ENCODE measurements at regions not wholly inside any gene's neighbourhood (a gene's known extent, or its start where the extent isn't known, plus 50 kb on each side); places are given as distances from the start of the nearest gene placed in this dataset.

DNA sequence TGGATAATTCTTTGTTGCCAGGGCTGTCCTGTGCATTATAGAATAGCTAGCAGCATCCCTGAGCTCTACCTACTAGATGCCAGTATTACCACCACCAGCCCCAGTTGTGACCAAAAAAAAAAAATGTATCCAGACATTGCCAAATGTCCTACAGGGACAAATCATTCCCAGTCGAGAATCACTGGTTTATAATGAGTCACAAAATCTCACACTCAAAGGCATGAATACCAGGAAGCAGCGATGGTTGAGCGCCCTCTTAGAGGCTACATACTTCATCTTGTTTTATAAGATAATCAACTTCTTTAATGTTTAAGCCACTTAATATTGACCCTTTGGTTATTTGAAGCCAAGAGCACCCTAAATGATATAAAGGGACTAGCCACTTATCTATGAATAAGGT, 297.3 kb downstream of the DHX15 start:
- DNase-seq (ENCODE audit: low read depth) = no peak

DNA sequence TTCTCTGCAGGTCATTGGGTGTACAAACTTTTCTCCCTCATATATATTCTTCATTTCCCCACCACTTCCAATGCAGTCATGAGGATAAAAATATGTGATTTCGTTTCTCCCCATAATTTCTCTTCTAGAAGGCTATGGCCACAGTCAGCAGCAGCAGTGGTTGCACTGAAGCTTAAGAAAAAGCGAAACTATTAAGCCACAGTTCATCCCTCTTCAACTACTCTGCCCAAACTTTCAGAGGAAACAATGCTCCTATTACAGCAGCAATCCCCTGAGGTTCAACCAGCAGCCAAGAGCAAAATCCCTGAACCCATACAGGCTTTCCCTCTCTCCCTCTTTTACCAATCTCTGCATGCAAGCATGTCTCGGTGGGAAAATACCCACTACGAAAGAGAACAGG, 298.6 kb downstream of the DHX15 start:
- DNase-seq (ENCODE audit: low read depth) = no peak

DNA sequence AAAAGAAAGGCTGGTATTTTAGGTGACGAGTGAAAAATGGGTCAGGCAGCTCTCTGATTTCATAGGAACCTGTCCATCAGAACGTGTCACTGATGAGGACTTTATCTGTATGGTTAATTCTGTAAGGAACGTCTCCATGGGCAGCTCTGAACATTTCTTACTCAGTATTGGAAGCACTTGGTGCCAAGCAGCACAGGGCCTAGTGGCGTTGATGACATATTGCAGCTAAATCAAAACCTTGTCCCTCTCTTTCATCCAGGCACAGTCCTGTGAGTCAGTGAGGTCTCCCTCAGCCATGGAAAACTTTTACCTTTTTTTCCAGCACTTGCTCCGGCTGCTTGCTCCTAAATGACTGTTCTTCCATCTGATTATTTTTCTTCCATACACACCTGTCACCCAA, 301.9 kb downstream of the DHX15 start:
- no peak for DNase-seq (ENCODE audit: low read depth)

DNA sequence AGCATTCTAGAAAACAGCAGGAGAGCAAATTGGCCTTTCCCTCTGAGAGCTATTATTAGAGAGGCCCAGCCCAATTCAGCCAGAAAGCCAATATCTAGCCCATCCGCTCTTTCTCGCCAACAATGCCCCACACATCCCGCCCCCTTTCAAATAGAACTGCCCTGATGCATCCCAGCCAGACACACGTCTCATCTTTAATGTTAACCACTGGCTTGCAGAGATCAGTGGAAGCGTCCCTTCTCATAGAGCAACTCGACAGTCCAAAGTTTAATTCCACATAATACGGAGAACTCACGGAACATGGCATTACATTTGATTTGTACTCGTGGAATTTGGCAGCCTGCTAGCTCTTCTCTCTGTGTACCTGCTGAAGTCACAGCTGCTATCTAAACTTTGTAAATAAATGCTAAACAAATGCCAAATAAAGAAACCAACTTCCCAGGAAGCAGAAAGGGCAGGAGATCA, 304.4 kb downstream of the DHX15 start:
- DNase-seq (ENCODE audit: low read depth) = no peak

DNA sequence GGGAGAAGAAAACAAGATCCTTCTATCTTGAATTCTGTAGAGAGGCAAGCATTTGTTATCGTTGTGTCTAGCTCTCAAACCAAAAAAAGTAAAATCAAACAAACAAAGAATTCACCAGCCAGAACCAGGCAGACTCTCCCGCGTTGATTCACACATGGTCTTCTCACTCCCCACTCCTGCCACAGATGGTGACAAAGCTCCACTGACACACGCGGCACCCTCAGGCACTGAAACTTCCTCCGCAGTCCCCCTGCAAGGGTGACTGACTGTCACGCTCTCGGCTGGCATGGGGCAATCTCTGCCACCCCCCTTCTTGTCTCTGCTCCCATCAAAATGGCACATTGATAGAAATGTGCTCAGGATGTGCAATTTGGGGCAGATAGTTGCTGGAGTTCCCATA, 304.9 kb downstream of the DHX15 start:
- DNase-seq (ENCODE audit: low read depth) = no peak

DNA sequence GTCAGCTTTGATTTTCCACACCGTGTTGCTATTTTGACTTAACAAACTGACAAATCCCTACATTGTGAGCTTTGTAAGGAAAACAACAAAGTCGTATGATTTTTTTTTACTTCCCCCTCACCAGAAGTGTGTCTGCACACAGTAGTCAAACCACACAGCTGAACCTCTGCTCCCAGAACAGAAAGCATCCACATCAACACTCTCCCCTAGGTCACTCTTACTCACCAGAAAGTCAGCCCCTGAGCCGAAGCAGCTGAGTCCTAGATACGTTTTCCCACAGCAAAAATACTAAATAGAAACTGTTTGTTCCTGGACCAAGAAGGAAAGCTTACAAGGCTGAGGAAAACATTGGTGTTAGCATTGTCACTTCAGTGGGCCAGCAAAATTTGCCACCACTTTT, 305.7 kb downstream of the DHX15 start:
- DNase-seq (ENCODE audit: low read depth) = no peak

DNA sequence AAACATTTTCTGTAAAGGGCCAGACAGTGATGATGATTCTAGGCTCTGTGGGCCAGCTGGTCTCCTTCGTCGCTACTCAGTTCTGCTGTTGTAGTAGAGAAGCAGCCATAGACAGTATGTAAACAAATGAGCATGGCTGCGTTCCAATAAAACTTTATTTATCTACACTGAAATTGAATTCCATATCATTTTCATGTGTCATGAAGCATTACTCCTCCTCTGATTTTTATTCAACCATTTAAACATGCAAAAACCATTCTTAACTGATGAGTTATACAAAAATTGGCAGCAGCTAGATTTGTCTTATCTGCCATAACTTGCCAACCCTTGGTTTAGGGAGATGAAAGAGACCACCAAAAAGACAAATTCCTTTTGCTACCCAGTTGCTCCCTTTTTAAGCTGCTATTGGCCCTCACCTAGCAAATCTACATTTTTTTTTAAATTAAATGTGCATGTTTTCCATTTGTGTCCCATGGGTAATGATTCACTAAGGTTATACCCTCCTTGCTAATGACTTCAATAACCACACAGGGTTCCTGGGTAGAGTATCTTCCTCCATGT, 309.9 kb downstream of the DHX15 start:
- DNase-seq (ENCODE audit: low read depth) = no peak

DNA sequence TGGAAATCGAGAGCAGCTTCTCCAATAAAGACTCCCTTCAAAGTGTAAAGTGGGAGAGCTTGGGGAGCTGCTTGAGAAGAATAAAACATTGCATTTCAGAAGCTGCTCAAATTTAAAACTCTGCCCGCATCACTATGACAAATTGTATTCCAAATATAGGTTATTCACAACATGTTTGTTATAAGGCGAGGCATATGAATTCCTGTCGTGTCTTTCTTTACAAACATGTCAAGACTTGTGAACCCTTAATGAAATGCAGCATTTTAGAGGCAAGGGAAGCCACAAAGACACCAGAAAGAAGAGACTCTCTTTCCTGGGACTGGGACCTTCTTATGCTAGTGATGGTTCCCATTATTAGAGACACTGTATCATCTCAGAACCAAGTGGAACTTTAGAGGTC, 311.2 kb downstream of the DHX15 start:
- no peak for DNase-seq (ENCODE audit: low read depth)

DNA sequence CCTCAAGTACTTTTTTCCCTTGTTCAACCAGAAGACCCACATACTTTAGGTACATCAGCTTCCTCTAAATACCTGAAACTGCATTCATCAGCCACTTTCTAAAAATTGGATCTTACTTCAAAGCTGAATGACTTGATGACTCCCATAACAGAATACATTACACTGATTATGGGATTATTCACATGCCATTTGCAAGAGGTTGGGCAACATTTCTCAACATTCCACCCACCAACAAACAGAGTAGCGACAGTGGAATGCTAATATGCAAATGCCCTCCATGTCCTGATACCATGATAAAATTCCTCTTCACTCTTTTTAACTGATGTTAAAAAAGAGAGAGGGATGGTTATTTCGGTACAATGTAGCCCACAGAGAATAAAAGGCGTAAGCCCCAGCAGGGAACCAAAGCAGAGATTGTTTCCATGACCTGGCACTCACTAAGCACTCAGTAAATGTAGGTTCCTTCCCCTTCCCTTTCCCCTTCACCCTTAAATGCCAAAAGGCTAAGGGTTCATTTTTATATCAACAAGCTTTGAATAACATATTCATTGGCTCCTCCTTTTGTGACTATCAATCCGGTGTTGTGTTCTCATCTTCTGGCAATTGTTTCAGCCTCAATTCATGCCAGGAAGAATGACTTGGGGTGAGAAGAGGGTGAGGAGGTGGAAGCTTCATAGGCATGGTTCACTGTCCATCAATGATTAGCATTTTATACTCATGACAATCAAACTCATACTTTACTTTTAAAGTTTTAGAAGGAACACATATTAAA, 317.2 kb downstream of the DHX15 start:
- DNase-seq (ENCODE audit: low read depth) = no peak

DNA sequence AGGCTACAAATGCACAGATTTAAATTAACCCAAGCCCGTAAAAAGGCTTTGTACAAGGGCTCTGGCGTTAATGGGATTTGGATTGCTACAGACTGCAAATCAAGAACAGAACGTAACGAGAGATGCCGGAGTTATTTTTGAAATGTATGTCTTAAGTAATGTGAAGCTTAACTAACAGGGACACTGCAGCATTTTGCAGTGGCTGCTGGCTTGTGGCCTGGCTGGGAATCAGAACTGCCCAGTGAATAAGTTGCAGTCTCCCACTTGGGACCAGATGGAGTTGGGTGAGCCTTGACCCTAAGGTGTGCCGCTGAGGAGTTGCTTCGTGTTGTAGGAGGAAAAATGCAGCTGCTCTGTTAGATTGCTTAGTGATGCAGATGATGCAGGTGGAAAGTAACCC, 318.4 kb downstream of the DHX15 start:
- DNase-seq (ENCODE audit: low read depth) = no peak

DNA sequence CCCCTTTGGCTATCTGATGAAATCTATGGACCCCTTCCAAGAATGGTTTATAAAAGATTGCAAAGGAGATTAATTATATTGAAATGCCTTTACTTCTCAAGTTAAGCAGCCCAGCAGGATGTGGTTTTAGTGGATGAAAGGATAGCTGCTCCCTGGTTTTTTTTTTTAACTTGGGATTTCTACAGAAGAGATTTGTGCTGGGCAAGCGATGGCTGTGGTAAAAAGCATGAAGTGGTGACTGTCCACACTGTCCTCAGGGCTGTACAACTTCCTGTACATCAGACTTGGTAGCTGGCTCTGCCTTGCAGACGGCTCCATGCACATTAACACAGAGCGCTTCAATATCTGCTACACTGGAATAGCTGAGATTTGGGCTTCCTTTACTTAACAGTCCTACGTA, 321.7 kb downstream of the DHX15 start:
- no peak for DNase-seq (ENCODE audit: low read depth)

DNA sequence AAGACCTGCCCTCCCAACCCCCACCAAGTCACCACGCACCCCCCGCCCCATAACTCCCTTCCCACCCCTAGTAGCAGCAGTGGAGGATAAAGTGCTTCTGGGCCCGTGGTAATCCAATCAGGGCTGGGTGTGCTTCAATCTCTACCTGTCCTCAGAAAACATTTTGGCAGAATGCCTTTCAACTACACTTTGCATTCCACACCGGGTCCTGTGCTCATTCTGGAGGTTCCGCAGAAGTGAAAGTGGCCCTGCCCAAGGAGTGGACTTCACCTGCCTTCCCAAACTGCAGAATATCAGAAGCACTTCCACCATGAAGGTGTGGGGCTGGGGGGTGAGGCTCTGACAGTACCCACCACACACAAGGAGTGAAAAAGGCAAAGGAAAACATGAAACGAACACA, 322.3 kb downstream of the DHX15 start:
- no peak for DNase-seq (ENCODE audit: low read depth)

DNA sequence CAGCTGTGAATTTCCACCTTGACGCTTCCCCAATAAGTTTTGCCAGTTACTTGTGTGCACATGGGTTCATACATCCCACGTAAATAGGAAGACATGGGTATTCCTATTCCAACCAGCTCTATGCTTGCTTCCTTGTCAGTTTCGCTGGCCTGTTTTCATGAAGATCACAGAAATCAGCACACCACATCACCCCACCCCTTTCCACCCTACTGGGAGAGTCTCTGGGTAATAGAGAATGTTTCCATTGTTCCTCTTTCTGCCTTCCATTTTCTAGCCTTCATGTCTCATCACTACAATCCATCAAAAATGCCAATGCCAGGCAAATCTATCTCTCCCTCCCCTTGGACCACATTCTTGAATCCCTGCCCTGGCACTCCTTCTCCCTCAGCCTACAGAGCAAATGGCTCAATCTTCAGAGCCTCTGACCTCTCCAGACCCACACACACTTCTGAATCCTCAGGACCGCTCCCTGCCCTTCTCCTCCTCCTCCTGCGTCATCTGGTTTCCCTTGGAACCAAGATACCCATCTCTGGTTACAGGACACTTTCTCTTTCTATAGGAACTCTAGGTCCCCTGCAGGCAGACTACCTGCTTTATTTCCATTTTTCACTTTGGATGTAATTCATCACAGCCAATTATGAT, 323.3 kb downstream of the DHX15 start:
- DNase-seq (ENCODE audit: low read depth) = no peak

DNA sequence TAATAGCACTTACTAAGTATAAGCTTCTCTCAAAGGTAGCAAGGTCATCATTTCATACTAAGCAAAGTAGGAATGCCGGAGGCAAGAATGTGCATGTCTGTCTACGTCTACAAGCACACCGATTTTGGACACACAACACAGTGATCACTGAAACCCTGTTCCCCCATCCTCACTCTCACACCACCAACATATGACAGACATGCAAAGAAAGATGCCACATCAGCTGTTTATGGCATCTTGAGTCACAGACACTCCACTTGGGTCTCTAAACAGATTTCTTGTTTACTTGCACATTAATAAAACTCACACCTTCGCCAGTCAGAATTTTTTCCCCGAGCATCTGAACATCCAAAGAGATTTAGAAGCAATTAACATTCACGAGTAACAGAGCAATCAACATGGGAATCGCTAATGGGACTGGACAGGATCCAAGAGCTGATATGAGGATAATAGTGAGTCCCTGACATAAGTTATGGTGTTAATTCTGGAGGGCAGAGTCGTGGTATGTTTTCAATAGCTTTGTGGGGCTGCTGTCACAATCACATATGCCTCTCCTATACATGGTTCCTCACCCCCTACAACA, 324.1 kb downstream of the DHX15 start:
- DNase-seq (ENCODE audit: low read depth) = no peak

DNA sequence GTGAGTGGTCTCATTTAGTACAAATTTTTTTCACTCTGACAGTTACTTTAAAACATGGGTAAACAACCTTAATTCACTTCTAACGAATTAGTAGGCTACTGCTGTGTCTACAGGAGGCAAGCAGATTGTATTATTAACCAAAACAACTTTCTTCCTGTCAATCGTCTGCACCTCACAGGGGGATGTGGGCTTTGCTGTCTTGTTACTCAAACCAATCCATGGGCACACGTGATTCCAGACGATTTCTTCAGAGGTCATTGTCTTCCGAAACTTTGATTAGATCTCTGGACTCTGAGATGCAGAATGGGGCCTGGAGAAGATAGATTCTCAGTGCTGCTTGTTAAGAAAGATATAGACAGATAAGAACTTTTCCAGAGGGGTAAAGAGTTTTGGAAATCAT, 327.8 kb downstream of the DHX15 start:
- no peak for DNase-seq (ENCODE audit: low read depth)

DNA sequence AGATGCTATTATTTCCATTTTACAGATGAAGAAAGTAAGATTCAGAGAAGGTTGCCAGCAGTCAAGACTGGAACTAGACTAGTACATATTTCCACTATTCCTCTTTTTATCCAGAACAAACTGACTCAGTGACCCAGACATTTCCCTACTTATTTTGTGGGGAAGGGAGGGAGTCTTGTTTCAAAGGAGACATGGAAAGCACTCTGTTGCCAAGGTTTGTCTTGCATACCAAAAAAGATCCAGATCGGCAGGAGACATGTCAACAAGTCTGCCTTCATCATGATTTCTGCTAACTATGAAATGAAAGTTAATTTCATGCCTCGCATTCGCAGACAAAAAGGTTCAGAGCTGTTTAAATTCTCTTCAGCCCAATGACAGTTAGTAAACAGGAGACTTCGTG, 328.3 kb downstream of the DHX15 start:
- DNase-seq (ENCODE audit: low read depth) = no peak

DNA sequence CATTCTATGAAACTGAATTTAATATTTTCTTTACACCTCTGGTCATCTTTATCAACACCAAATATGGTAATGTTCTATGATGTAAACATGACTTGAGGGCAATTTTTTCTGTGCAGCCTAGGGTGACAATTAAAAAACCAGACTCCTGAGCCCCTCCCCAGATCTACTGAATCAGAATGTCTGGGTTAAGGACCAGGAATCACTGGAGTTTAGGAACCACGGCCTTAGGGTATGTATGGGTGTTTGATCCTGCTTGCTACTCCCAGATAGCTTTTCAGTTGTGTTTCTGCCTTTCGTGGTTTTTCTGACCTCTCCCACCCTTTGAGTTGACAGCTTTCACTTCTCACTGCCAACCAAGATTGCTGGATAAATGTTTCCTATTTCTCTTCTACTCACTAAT, 332.2 kb downstream of the DHX15 start:
- no peak for DNase-seq (ENCODE audit: low read depth)

DNA sequence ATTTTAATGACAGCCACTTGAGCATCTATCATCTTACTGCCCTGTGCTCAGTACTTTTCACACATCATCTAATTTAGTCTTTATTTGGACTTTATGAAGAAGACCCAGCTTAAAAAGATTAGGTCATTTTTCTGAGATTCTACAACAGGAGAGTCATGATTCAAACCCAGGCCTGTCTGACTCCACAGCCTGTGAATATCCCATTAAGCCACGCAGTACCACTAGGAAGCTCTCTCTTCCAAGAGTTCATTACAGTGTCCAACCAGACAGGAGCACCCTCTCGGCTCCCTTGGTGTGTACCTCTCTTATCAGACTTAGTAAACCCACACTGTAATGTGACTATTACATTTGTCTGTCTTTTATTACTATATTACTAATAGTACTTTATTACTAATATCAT, 332.8 kb downstream of the DHX15 start:
- no peak for DNase-seq (ENCODE audit: low read depth)

DNA sequence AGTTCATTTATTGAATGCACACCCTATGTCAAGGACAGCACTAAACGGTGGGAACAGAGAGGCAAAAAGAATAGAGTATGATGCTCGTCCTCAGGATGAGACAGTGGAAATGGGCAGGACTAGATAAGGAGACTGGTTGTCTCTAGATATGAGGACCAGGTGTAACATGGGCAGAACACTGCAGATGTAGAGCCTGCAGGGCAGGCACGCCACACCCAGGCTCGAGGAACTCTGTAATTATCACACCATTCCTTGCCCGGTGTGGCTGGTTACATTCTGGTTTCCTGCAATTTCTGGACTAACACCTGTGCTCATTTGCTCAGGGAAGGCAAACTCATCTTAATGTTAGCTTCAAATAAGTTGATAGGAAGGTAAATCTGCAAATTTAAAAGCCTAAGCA, 334.4 kb downstream of the DHX15 start:
- no peak for DNase-seq (ENCODE audit: low read depth)

DNA sequence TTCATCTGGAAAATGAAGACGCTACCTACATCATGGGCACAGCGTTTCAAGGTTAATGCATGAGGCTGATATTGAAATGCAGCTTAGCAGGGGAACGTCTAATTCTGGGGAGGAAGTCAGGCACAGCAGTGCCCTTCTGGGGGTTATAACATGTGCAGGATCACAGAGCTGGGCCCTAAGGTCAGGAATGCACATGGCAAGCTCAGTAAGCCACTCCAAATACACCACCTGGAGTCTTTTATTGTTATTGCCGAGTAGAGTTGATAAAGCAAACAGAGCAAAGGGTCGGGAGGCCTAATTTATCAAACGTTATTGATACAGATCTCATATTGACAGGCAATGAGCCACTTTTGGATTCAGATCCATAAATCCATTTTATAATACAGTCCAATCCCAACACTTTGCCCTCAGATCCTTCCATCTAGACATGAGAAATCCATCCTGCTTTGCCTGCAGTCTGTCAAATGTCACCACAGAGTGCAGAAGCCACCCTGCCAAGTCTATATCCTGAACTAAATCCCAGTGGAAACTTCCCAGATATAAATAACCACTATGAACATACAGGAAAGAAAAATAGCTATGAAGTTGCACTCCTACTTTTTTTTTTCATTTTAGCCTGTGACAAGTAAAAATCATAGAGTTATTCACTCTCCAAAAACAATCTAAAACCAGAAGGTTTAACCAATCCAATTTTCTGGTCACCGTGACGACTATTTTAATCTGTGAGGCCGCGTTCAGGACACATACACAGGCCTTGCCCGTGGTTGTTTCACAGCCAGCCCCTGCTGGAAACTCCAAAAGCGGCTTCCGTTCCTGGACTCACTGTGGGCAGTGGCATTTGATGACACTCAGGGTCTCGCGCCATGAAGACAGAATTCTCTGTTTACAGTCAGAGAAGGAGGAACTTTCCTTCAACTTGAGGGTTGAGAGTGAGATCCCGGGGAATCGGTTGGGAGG, 335.4 kb downstream of the DHX15 start:
- DNase-seq (ENCODE audit: low read depth) = no peak

DNA sequence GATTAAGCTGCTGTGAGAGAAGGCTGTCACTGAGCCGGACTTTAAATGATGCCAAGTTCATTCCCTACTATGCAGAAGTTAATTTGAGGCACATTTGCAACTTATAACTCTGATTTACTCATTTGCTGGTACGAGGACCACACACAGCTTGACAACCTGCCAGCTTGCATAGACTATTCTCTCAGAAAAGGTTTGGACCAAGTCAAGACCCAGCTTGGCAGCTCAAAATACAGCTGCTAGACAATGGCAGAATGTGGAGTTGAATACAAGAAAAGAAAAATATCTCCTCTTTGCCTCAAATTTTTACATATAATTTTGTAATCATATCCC, 338.9 kb downstream of the DHX15 start:
- no peak for DNase-seq (ENCODE audit: low read depth)

All from non-pigmented ciliary epithelial cell (primary cell).